Psoas muscle (tissue), 7 donors: ENCODE measurements at regions not wholly inside any gene's neighbourhood (a gene's known extent, or its start where the extent isn't known, plus 50 kb on each side); places are given as distances from the start of the nearest gene placed in this dataset.
A peak's percentile ranks its signal among the peaks of the same experiment; 100 is the strongest.

Source experiments
- ATAC-seq, 4 donors: fragments of 200-7000 bp; cut with Tn5 transposase; one replicate each; pipeline ENCODE4 v1.9.1; 2020; ENCODE audit warnings: moderate library complexity in 3 of 4, mild to moderate bottlenecking in 2 of 4
- DNase-seq, 2 donors: peaks; one replicate each; pipeline ENCODE4 v3.0.0-alpha.2; 2020
- H3K27ac ChIP-seq: fragments of 200-600 bp; one replicate; pipeline ENCODE4 v1.8.0; 2022
- H3K27me3 ChIP-seq, 3 donors: fragments of 200-600 bp in 1 of 3; one replicate each; pipeline versions ENCODE4 v1.6.1 to v1.8.0; 2013 to 2022; ENCODE audit warnings: low read length in 2 of 3, mild to moderate bottlenecking in 2 of 3, moderate library complexity in 1 of 3; ENCODE audit not compliant: insufficient read depth in 3 of 3
- H3K36me3 ChIP-seq, 2 donors: fragments of 200-600 bp in 1 of 2; one replicate each; pipeline versions ENCODE4 v1.6.1 to v1.8.0; 2013 to 2022; ENCODE audit warnings: low read depth in 1 of 2, mild to moderate bottlenecking in 1 of 2, moderate library complexity in 1 of 2; ENCODE audit not compliant: insufficient read depth in 1 of 2
- H3K4me1 ChIP-seq: fragments of 200-600 bp; one replicate; pipeline ENCODE4 v1.8.0; 2022
- H3K4me3 ChIP-seq: fragments of 200-600 bp; one replicate; pipeline ENCODE4 v1.8.0; 2022; ENCODE audit warnings: mild to moderate bottlenecking
- H3K9me3 ChIP-seq: fragments of 200-600 bp; one replicate; pipeline ENCODE4 v1.8.0; 2022
- CTCF ChIP-seq: fragments of 200-600 bp; IDR thresholded peaks from one replicate; pipeline ENCODE4 v1.8.0; 2022; ENCODE audit warnings: antibody characterized with exemption
- WGBS, 3 donors: extraction: QIAGEN DNeasy Blood & Tissue Kit; methylation state at CpG; one replicate each; pipeline versions ENCODE4 v1.1.6 to v1.1.7; 2013; 5-methylcytosine and 5-hydroxymethylcytosine counted together
- intact Hi-C, 2 donors: fragments of 100-400 bp; cut with DNase I; formaldehyde crosslinking; loops; one replicate each; pipeline versions ENCODE4 v1.11.0 to v1.14.2; 2022
- donor health status: healthy with polysubstance abuse.
- donor health status: DM: no; HTN: no; CAD: no; lungs with moderate emphysema.
- donor health status: Bipolar disorder and iron deficiency.
- donor health status: healthy.
- donor health status: DM: yes; HTN: yes; CAD: no.
- donor health status: DM: no; HTN: no; CAD: no.
- donor health status: DM: yes; HTN: yes; CAD: no.

- intact Hi-C loops, result no loop called here
- no peaks in the 10 kb centered on the region for H3K9me3 ChIP-seq
Observed at GRCh38 chr14:88995437-88996198, 171.2 kb downstream of the TTC8 start.

GRCh38 chr14:88998027-88998426, 173.6 kb downstream of the TTC8 start:
- no peaks in the 10 kb centered on the region for H3K9me3 ChIP-seq
- no peaks in the 10 kb centered on the region for H3K36me3 ChIP-seq
- TF ChIP-seq CTCF, result no peak
- WGBS, 3 donors, result 77 to 92% (median 91%) methylated on average over 1 of the region's 1 CpG
- no peak for ATAC-seq
- no peaks in the 10 kb centered on the region for H3K27me3 ChIP-seq
- no peak overlapping the region for H3K27ac ChIP-seq
- no peaks in the 10 kb centered on the region for H3K4me1 ChIP-seq
- H3K4me3 ChIP-seq, result no peak overlapping the region
- DNase-seq, result no peak
- intact Hi-C loops, result no loop called here

More at GRCh38 chr14:88995437-88996198, 171.2 kb downstream of the TTC8 start:
- H3K36me3 ChIP-seq, result no peaks in the 10 kb centered on the region
- DNase-seq (no peak), ATAC-seq (no peak)
- H3K4me1 ChIP-seq, result no peaks in the 10 kb centered on the region
- H3K27me3 ChIP-seq, result no peaks in the 10 kb centered on the region
- WGBS, 3 donors, result 57 to 61% (median 59%) methylated on average over 9 of the region's 9 CpGs
- H3K27ac ChIP-seq, result no peak overlapping the region
- no peak for TF ChIP-seq CTCF
- H3K4me3 ChIP-seq, result no peak overlapping the region

GRCh38 chr14:88999137-88999536, 174.7 kb downstream of the TTC8 start:
- H3K27me3 ChIP-seq, result peaks cover 0 to 4% (median 0%) of the 10 kb centered on the region in 3 donors
- H3K27ac ChIP-seq, result no peak overlapping the region
- DNase-seq (no peak), ATAC-seq (no peak)
- no peaks in the 10 kb centered on the region for H3K9me3 ChIP-seq
- TF ChIP-seq CTCF, result no peak
- intact Hi-C loops, result no loop called here
- no peak overlapping the region for H3K4me3 ChIP-seq
- no peaks in the 10 kb centered on the region for H3K4me1 ChIP-seq
- no peaks in the 10 kb centered on the region for H3K36me3 ChIP-seq
- 90 to 92% (median 92%) methylated on average over 5 of the region's 5 CpGs for WGBS, 3 donors

- intact Hi-C loops, result no loop called here
- ATAC-seq, result peak in 2 of 4 donors; percentile 58 to 66
Observed at GRCh38 chr14:89000007-89000942, 175.8 kb downstream of the TTC8 start.

More at GRCh38 chr14:89000007-89000942, 175.8 kb downstream of the TTC8 start:
- Histone ChIP-seq H3K27me3 (peaks cover 0 to 4% (median 0%) of the 10 kb centered on the region in 3 donors), H3K9me3 (no peaks in the 10 kb centered on the region), H3K4me1 (no peaks in the 10 kb centered on the region), H3K4me3 (no peak overlapping the region), H3K36me3 (no peaks in the 10 kb centered on the region), H3K27ac (no peak overlapping the region)
- 69 to 81% (median 77%) methylated on average over 9 of the region's 9 CpGs for WGBS, 3 donors
- peak; percentile 26 to 53 for DNase-seq
- TF ChIP-seq CTCF, result no peak
